ENCODE measurements at regions not wholly inside any gene's neighbourhood (a gene's known extent, or its start where the extent isn't known, plus 50 kb on each side); places are given as distances from the start of the nearest gene placed in this dataset.

DNA sequence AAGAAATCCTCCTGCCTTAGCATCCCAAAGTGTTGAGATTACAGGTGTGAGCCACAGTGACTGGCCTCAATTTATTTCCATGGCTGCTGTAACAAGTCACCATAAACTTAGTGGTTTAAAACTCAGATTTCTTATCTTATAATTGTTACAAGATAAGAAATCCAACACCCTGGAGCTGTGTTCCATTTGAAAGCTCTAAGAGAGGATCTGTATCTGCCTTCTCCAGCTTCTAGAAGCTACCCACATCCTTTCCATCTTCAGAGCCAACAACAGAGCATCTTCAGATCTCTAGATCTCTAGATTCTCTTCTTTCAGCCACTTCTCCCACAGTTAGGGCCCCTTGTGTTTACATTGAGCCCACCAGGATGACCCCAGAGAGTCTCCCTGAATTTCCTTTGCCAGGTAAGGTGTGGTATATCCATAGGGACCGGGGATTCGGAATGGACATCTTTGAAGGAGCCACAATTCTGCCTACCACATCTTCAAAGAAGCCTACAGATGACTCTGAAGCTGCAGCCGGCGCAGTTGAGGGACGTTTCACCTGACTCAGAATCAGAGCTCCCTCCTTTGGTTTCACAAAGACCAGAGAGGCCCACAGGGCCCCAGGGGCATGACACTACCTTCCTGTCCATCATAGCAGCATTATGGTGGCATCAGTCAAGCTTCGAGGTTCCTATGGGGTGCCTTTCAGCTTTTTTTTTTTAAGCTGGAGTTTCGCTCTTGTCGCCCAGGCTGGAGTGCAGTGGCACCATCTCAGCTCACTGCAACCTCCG is 87.0 kb upstream of the IGF1R start:
- Histone ChIP-seq H3F3A (ENCODE audit: control insufficient read depth, insufficient read depth) (no peaks in the 10 kb centered on the region), H3K27ac (ENCODE audit: low read depth, low read length) (no peak overlapping the region), H3K9me3 (ENCODE audit: control insufficient read depth, insufficient read depth, low read length) (no peaks in the 10 kb centered on the region), H3K4me2 (ENCODE audit: low read length) (no peak overlapping the region), H3K9me2 (replicated peaks; ENCODE audit: control insufficient read depth, low read length) (no peaks in the 10 kb centered on the region), H3K27me3 (ENCODE audit: control insufficient read depth, low read length) (no peaks in the 10 kb centered on the region), H3K4me1 (ENCODE audit: control insufficient read depth, low read length) (no peaks in the 10 kb centered on the region), H4K20me1 (ENCODE audit: control insufficient read depth, insufficient read depth, low read depth, low read length) (no peaks in the 10 kb centered on the region), H3K4me3 (ENCODE audit: low read length) (no peak overlapping the region), H3K79me2 (ENCODE audit: control insufficient read depth, low read length) (no peaks in the 10 kb centered on the region), H3K36me3 (ENCODE audit: control insufficient read depth, low read length) (no peaks in the 10 kb centered on the region)
- TF ChIP-seq, protein P1, sequence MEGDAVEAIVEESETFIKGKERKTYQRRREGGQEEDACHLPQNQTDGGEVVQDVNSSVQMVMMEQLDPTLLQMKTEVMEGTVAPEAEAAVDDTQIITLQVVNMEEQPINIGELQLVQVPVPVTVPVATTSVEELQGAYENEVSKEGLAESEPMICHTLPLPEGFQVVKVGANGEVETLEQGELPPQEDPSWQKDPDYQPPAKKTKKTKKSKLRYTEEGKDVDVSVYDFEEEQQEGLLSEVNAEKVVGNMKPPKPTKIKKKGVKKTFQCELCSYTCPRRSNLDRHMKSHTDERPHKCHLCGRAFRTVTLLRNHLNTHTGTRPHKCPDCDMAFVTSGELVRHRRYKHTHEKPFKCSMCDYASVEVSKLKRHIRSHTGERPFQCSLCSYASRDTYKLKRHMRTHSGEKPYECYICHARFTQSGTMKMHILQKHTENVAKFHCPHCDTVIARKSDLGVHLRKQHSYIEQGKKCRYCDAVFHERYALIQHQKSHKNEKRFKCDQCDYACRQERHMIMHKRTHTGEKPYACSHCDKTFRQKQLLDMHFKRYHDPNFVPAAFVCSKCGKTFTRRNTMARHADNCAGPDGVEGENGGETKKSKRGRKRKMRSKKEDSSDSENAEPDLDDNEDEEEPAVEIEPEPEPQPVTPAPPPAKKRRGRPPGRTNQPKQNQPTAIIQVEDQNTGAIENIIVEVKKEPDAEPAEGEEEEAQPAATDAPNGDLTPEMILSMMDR (IDR thresholded peaks at IDR 0.05; ENCODE audit: low read depth, low read length, poor library complexity, severe bottlenecking): no peak
- TF ChIP-seq EZH2phosphoT487 (IDR thresholded peaks at IDR 0.05; ENCODE audit: borderline replicate concordance, low read length): no peak

DNA sequence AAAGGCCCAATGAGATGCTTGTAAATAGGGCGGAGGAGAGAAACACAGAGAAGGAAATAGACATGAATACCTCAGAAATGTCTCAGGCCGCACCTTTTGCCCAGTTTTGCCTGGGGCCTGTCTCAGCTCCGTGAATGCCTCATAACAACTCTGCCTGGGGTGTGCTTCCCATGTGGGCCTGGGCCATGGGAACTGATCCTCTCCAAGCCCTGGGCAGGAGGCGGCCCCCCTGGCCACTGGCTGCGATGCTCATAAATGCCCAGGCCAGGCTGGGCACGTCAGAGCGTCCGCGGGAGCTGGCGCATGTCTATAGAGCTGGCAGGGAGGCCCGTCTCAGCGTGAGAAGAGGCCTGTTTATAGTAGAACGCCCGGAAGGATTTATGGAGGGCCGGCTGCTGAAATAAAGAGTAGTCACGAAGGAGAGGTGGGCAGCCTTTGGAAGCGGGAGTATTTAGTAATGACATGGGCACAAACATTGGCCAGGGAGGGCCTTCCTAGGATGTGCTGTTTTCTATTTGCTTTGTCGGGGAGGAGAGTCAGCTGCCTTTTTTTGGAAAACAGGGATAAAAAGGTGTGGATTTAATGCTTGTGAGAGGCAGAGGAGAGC is 85.9 kb upstream of the IGF1R start:
- TF ChIP-seq, protein P1 (IDR thresholded peaks at IDR 0.05; ENCODE audit: low read depth, low read length, poor library complexity, severe bottlenecking): no peak
- no peak for TF ChIP-seq EZH2phosphoT487 (IDR thresholded peaks at IDR 0.05; ENCODE audit: borderline replicate concordance, low read length)
- no peaks in the 10 kb centered on the region for H3K27me3 ChIP-seq (ENCODE audit: control insufficient read depth, low read length)
- no peaks in the 10 kb centered on the region for H3K4me1 ChIP-seq (ENCODE audit: control insufficient read depth, low read length)
- no peaks in the 10 kb centered on the region for H3K79me2 ChIP-seq (ENCODE audit: control insufficient read depth, low read length)
- H3K9me2 ChIP-seq (replicated peaks; ENCODE audit: control insufficient read depth, low read length): no peaks in the 10 kb centered on the region
- H3F3A ChIP-seq (ENCODE audit: control insufficient read depth, insufficient read depth): no peaks in the 10 kb centered on the region
- H3K27ac ChIP-seq (ENCODE audit: low read depth, low read length): no peak overlapping the region
- no peaks in the 10 kb centered on the region for H3K9me3 ChIP-seq (ENCODE audit: control insufficient read depth, insufficient read depth, low read length)
- H3K36me3 ChIP-seq (ENCODE audit: control insufficient read depth, low read length): no peaks in the 10 kb centered on the region
- H3K4me3 ChIP-seq (ENCODE audit: low read length): no peak overlapping the region
- H3K4me2 ChIP-seq (ENCODE audit: low read length): no peak overlapping the region
- no peaks in the 10 kb centered on the region for H4K20me1 ChIP-seq (ENCODE audit: control insufficient read depth, insufficient read depth, low read depth, low read length)

DNA sequence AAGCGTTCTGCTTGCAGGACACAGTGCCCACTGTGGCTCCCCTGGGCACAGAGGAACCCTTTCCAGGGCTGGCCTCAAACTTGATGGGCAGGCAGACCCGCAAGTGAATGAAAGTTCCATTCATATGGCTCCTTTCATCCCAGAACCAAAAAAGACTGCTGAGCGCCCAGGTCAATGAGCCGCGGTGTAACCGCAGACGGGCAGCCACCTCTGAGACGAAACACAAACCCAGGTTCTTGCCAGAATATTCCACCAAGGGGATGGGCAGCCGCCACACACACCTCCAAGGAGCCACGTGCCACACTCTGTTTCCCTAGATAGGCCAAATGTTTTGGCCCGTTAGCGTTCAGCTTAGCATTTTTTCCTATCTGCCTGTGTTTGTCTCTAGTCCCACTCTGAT is 82.8 kb upstream of the IGF1R start:
- H3K4me2 ChIP-seq (ENCODE audit: low read length): no peak overlapping the region
- H4K20me1 ChIP-seq (ENCODE audit: control insufficient read depth, insufficient read depth, low read depth, low read length): no peaks in the 10 kb centered on the region
- H3K9me2 ChIP-seq (replicated peaks; ENCODE audit: control insufficient read depth, low read length): no peaks in the 10 kb centered on the region
- H3K36me3 ChIP-seq (ENCODE audit: control insufficient read depth, low read length): no peaks in the 10 kb centered on the region
- H3K4me1 ChIP-seq (ENCODE audit: control insufficient read depth, low read length): no peaks in the 10 kb centered on the region
- H3K79me2 ChIP-seq (ENCODE audit: control insufficient read depth, low read length): no peaks in the 10 kb centered on the region
- H3K27ac ChIP-seq (ENCODE audit: low read depth, low read length): no peak overlapping the region
- H3K27me3 ChIP-seq (ENCODE audit: control insufficient read depth, low read length): no peaks in the 10 kb centered on the region
- H3K9me3 ChIP-seq (ENCODE audit: control insufficient read depth, insufficient read depth, low read length): no peaks in the 10 kb centered on the region
- H3F3A ChIP-seq (ENCODE audit: control insufficient read depth, insufficient read depth): no peaks in the 10 kb centered on the region
- no peak overlapping the region for H3K4me3 ChIP-seq (ENCODE audit: low read length)
- no peak for TF ChIP-seq EZH2phosphoT487 (IDR thresholded peaks at IDR 0.05; ENCODE audit: borderline replicate concordance, low read length)

DNA sequence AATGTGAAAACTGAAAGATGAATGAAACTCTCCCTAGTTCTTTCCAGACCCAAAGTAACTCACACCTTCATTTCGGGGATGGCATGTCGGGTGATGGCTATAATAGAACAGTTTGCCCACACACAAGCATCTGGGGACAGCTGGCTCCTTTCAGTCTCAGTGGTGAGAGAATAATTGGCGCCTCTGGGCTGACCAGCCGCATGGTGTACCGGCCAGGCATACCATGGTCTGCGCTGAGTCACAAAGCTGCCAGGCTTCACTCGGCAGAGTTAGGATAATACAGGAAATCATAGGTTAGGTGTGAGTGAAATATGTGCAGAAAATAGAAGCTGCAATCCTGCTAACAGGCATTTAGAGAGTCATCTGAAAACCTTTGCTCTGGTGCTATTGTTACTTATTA is 80.4 kb upstream of the IGF1R start:
- Histone ChIP-seq H3K79me2 (ENCODE audit: control insufficient read depth, low read length) (no peaks in the 10 kb centered on the region), H3K4me2 (ENCODE audit: low read length) (no peak overlapping the region), H3K36me3 (ENCODE audit: control insufficient read depth, low read length) (no peaks in the 10 kb centered on the region), H3K4me3 (ENCODE audit: low read length) (no peak overlapping the region), H3K9me2 (replicated peaks; ENCODE audit: control insufficient read depth, low read length) (no peaks in the 10 kb centered on the region), H4K20me1 (ENCODE audit: control insufficient read depth, insufficient read depth, low read depth, low read length) (no peaks in the 10 kb centered on the region), H3F3A (ENCODE audit: control insufficient read depth, insufficient read depth) (no peaks in the 10 kb centered on the region), H3K4me1 (ENCODE audit: control insufficient read depth, low read length) (no peaks in the 10 kb centered on the region), H3K27ac (ENCODE audit: low read depth, low read length) (no peak overlapping the region), H3K27me3 (ENCODE audit: control insufficient read depth, low read length) (no peaks in the 10 kb centered on the region), H3K9me3 (ENCODE audit: control insufficient read depth, insufficient read depth, low read length) (no peaks in the 10 kb centered on the region)
- TF ChIP-seq, protein P1 (IDR thresholded peaks at IDR 0.05; ENCODE audit: low read depth, low read length, poor library complexity, severe bottlenecking): no peak
- TF ChIP-seq EZH2phosphoT487 (IDR thresholded peaks at IDR 0.05; ENCODE audit: borderline replicate concordance, low read length): no peak

Data from DOHH2 (cell line).